ENCODE measurements at regions not wholly inside any gene's neighbourhood (a gene's known extent, or its start where the extent isn't known, plus 50 kb on each side); places are given as distances from the start of the nearest gene placed in this dataset.

DNA sequence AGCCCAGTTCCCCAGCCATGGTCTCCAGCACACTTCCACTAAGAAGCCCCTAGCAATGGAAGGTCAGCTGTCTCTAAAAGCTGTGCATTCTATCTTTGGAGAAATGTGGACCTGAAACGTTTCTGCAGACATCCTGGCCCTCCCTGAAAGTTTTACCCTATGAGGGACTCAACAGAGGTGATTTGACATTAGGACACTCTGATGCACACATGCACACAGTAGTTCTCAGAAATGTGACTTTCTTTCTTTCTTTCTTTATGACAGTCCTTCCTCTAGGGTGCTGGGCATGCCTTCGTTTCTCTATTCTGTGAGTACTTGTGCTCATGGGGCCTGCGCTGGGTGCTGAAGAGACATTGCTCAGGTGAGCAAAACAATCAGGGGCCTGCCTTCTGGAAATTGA is 857.3 kb downstream of the RNF144A start:
- no peaks in the 10 kb centered on the region for H3K9me3 ChIP-seq (ENCODE audit: control insufficient read depth in 4 of 4, low read length in 3 of 4)
- no peaks in the 10 kb centered on the region for H3K27me3 ChIP-seq (ENCODE audit: control insufficient read depth in 4 of 4, insufficient read depth in 4 of 4, low read length in 3 of 4)
- WGBS = 79% methylated on average over 3 of the region's 3 CpGs
- H3K9ac ChIP-seq (ENCODE audit: low read depth in 1 of 2, low read length in 2 of 2) = no peak overlapping the region
- H3K27ac ChIP-seq (ENCODE audit: low read depth in 1 of 2, low read length in 2 of 2) = no peak overlapping the region
- no peak overlapping the region for H3K4me3 ChIP-seq (ENCODE audit: low read depth in 1 of 3, low read length in 3 of 3)
- no peaks in the 10 kb centered on the region for H3K36me3 ChIP-seq (ENCODE audit: control insufficient read depth in 4 of 4, insufficient read depth in 3 of 4, low read depth in 1 of 4, low read length in 3 of 4)
- TF ChIP-seq TAF1 (conservative IDR thresholded peaks at IDR 0.05) = no peak
- no peak for TF ChIP-seq EGR1 (IDR thresholded peaks at IDR 0.05; ENCODE audit: low read depth in 2 of 2)
- TF ChIP-seq YY1 (IDR thresholded peaks at IDR 0.05) = no peak
- no peak for TF ChIP-seq GABPA (IDR thresholded peaks at IDR 0.05 in 1 of 2, conservative IDR thresholded peaks at IDR 0.05 in 1 of 2)
- no peak for TF ChIP-seq CTCF (IDR thresholded peaks at IDR 0.05; ENCODE audit: low read depth, low read length, missing input control)
- DNase-seq (ENCODE audit: low spot score) = no peak
- no peaks in the 10 kb centered on the region for H3K4me1 ChIP-seq (ENCODE audit: control insufficient read depth in 4 of 4, insufficient read depth in 4 of 4, low read length in 3 of 4)

DNA sequence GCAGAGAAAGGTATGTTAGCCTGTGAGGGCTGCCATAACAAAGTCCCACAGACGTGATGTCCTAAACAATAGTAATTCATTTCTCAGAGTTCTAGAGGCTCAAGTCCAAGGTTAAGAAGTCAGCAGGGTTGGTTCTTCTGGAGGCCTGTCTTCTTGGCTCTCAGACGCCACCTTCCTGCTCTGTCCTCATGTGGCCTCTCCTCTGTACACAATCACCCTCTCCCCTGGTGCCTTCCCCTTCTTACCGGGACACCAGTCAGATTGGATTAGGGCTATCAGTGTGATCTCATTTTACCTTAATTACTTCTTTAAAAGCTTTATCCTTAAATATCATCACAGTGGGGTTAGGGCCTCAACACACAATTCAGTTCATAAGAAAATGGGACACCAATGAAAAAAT is 860.5 kb downstream of the RNF144A start:
- H3K27me3 ChIP-seq (ENCODE audit: control insufficient read depth in 4 of 4, insufficient read depth in 4 of 4, low read length in 3 of 4) = no peaks in the 10 kb centered on the region
- H3K9me3 ChIP-seq (ENCODE audit: control insufficient read depth in 4 of 4, low read length in 3 of 4) = no peaks in the 10 kb centered on the region
- no peak overlapping the region for H3K27ac ChIP-seq (ENCODE audit: low read depth in 1 of 2, low read length in 2 of 2)
- H3K9ac ChIP-seq (ENCODE audit: low read depth in 1 of 2, low read length in 2 of 2) = no peak overlapping the region
- H3K4me1 ChIP-seq (ENCODE audit: control insufficient read depth in 4 of 4, insufficient read depth in 4 of 4, low read length in 3 of 4) = no peaks in the 10 kb centered on the region
- no peak for TF ChIP-seq EGR1 (IDR thresholded peaks at IDR 0.05; ENCODE audit: low read depth in 2 of 2)
- TF ChIP-seq JUND (IDR thresholded peaks at IDR 0.05) = no peak
- TF ChIP-seq CTCF (IDR thresholded peaks at IDR 0.05; ENCODE audit: low read depth, low read length, missing input control) = no peak
- WGBS = 83% methylated on average over 3 of the region's 3 CpGs
- no peaks in the 10 kb centered on the region for H3K36me3 ChIP-seq (ENCODE audit: control insufficient read depth in 4 of 4, insufficient read depth in 3 of 4, low read depth in 1 of 4, low read length in 3 of 4)
- H3K4me3 ChIP-seq (ENCODE audit: low read depth in 1 of 3, low read length in 3 of 3) = no peak overlapping the region
- DNase-seq (ENCODE audit: low spot score) = no peak

DNA sequence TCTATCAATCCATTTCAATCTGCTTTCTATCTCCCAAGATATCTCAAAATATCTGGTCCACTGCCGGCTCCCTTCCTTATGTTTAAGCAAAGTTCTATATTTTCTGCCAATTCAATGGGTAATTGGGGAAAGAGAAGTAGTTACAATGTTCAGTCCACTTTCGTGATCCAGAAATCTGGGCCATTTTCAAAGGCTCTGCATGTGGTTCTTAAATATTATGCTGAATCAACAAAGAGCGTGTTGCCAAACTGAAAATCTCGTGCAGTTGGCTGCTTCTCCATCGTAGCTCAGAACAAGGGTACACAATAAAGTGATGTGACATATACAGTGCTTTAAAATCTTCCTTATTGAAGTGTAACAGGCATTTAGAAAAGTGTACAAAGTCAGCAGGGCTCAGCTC is 863.1 kb downstream of the RNF144A start:
- Histone ChIP-seq H3K4me3 (ENCODE audit: low read depth in 1 of 3, low read length in 3 of 3) (no peak overlapping the region), H3K9me3 (ENCODE audit: control insufficient read depth in 4 of 4, low read length in 3 of 4) (no peaks in the 10 kb centered on the region), H3K27me3 (ENCODE audit: control insufficient read depth in 4 of 4, insufficient read depth in 4 of 4, low read length in 3 of 4) (no peaks in the 10 kb centered on the region), H3K36me3 (ENCODE audit: control insufficient read depth in 4 of 4, insufficient read depth in 3 of 4, low read depth in 1 of 4, low read length in 3 of 4) (no peaks in the 10 kb centered on the region), H3K4me1 (ENCODE audit: control insufficient read depth in 4 of 4, insufficient read depth in 4 of 4, low read length in 3 of 4) (no peaks in the 10 kb centered on the region), H3K9ac (ENCODE audit: low read depth in 1 of 2, low read length in 2 of 2) (no peak overlapping the region), H3K27ac (ENCODE audit: low read depth in 1 of 2, low read length in 2 of 2) (no peak overlapping the region)
- 87% methylated on average over 5 of the region's 5 CpGs for WGBS
- DNase-seq (ENCODE audit: low spot score) = no peak
- TF ChIP-seq JUND (IDR thresholded peaks at IDR 0.05) = no peak
- TF ChIP-seq EGR1 (IDR thresholded peaks at IDR 0.05; ENCODE audit: low read depth in 2 of 2) = no peak

DNA sequence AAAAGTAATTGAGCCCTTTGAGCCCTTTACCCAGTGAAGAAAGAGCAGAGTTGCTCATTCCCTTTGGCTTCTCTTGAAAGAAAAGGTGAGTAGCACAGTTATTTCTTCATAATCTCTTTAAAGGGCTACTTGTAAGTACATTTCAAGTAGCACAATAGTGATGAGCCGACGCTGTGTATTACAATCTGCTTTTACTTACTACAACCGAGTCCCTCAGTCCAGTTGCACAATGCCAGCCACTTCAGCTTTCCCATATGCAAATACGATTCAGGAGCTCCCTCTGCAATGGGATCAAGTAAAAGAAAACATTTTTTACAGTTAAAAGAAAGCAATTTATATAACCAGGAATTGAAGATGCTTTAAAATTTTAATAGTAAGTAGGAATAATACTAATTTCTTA is 868.5 kb downstream of the RNF144A start:
- Histone ChIP-seq H3K9ac (ENCODE audit: low read depth in 1 of 2, low read length in 2 of 2) (no peak overlapping the region), H3K27ac (ENCODE audit: low read depth in 1 of 2, low read length in 2 of 2) (no peak overlapping the region), H3K36me3 (ENCODE audit: control insufficient read depth in 4 of 4, insufficient read depth in 3 of 4, low read depth in 1 of 4, low read length in 3 of 4) (no peaks in the 10 kb centered on the region), H3K27me3 (ENCODE audit: control insufficient read depth in 4 of 4, insufficient read depth in 4 of 4, low read length in 3 of 4) (no peaks in the 10 kb centered on the region), H3K9me3 (ENCODE audit: control insufficient read depth in 4 of 4, low read length in 3 of 4) (no peaks in the 10 kb centered on the region), H3K4me3 (ENCODE audit: low read depth in 1 of 3, low read length in 3 of 3) (no peak overlapping the region), H3K4me1 (ENCODE audit: control insufficient read depth in 4 of 4, insufficient read depth in 4 of 4, low read length in 3 of 4) (no peaks in the 10 kb centered on the region)
- no peak for DNase-seq (ENCODE audit: low spot score)
- 93% methylated on average over 4 of the region's 4 CpGs for WGBS
- TF ChIP-seq RXRA (IDR thresholded peaks at IDR 0.05) (no peak), HNF4A (conservative IDR thresholded peaks at IDR 0.05) (no peak), SP1 (IDR thresholded peaks at IDR 0.05) (no peak), EGR1 (IDR thresholded peaks at IDR 0.05; ENCODE audit: low read depth in 2 of 2) (no peak), FOXA1 (IDR thresholded peaks at IDR 0.05) (no peak), RAD21 (IDR thresholded peaks at IDR 0.05) (no peak), NR2F2 (IDR thresholded peaks at IDR 0.05) (no peak), HNF4G (IDR thresholded peaks at IDR 0.05) (no peak), TAF1 (conservative IDR thresholded peaks at IDR 0.05) (no peak), REST (IDR thresholded peaks at IDR 0.05) (no peak)
- TF ChIP-seq, protein P1, sequence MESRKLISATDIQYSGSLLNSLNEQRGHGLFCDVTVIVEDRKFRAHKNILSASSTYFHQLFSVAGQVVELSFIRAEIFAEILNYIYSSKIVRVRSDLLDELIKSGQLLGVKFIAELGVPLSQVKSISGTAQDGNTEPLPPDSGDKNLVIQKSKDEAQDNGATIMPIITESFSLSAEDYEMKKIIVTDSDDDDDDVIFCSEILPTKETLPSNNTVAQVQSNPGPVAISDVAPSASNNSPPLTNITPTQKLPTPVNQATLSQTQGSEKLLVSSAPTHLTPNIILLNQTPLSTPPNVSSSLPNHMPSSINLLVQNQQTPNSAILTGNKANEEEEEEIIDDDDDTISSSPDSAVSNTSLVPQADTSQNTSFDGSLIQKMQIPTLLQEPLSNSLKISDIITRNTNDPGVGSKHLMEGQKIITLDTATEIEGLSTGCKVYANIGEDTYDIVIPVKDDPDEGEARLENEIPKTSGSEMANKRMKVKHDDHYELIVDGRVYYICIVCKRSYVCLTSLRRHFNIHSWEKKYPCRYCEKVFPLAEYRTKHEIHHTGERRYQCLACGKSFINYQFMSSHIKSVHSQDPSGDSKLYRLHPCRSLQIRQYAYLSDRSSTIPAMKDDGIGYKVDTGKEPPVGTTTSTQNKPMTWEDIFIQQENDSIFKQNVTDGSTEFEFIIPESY (IDR thresholded peaks at IDR 0.05) = no peak
